ENCODE measurements at regions not wholly inside any gene's neighbourhood (a gene's known extent, or its start where the extent isn't known, plus 50 kb on each side); places are given as distances from the start of the nearest gene placed in this dataset.

DNA sequence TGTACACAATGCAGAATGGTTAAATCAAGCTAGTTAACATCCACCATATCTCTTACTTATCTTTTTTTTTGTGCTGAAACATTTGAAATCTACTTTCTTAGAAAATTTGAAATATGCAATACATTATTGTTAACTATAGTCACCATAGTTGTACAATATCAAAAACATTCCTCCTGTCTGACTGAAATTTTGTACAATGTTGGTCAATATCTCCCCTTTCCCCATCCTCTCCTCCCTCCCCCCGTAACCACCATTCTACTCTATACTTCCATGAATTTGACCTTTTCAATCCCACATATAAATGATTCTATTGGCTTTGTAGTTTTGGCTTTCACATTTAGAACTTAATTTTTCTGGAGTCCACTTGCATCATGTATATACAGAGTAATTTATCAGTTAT lies 63.5 kb upstream of the DCD start:
- Histone ChIP-seq H3K27ac (no peak overlapping the region), H3K4me3 (ENCODE audit: low read depth in 1 of 2, low read length in 1 of 2) (no peak overlapping the region), H3K36me3 (no peaks in the 10 kb centered on the region), H3K27me3 (no peaks in the 10 kb centered on the region), H3K9me3 (no peaks in the 10 kb centered on the region), H3K4me1 (ENCODE audit: control insufficient read depth in 1 of 2, insufficient read depth in 1 of 2, low read depth in 1 of 2, low read length in 1 of 2) (no peaks in the 10 kb centered on the region)
- TF ChIP-seq, protein P1, sequence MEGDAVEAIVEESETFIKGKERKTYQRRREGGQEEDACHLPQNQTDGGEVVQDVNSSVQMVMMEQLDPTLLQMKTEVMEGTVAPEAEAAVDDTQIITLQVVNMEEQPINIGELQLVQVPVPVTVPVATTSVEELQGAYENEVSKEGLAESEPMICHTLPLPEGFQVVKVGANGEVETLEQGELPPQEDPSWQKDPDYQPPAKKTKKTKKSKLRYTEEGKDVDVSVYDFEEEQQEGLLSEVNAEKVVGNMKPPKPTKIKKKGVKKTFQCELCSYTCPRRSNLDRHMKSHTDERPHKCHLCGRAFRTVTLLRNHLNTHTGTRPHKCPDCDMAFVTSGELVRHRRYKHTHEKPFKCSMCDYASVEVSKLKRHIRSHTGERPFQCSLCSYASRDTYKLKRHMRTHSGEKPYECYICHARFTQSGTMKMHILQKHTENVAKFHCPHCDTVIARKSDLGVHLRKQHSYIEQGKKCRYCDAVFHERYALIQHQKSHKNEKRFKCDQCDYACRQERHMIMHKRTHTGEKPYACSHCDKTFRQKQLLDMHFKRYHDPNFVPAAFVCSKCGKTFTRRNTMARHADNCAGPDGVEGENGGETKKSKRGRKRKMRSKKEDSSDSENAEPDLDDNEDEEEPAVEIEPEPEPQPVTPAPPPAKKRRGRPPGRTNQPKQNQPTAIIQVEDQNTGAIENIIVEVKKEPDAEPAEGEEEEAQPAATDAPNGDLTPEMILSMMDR (IDR thresholded peaks at IDR 0.05) = no peak

DNA sequence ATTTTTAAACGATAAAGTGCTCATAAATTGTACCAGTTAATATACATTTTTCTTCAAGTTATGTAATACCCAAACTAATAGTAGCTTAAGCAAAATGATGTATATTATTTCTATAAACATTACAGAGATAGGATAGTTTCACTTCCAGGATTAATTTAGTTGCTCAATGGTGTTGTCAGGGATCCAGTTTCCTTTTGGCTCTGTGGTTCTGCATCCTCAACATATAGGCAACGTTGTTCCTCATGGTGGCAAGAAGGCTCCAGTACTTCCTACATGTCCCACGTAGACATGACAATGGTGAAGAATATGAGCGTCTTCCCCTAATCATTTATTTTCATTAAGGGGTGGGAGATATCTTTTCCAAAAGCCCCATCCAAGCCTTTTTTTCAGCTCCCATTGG lies 60.7 kb upstream of the DCD start:
- Histone ChIP-seq H3K4me3 (ENCODE audit: low read depth in 1 of 2, low read length in 1 of 2) (no peak overlapping the region), H3K27me3 (no peaks in the 10 kb centered on the region), H3K9me3 (no peaks in the 10 kb centered on the region), H3K36me3 (no peaks in the 10 kb centered on the region), H3K4me1 (ENCODE audit: control insufficient read depth in 1 of 2, insufficient read depth in 1 of 2, low read depth in 1 of 2, low read length in 1 of 2) (no peaks in the 10 kb centered on the region), H3K27ac (no peak overlapping the region)
- TF ChIP-seq, protein P1 (IDR thresholded peaks at IDR 0.05) = no peak

DNA sequence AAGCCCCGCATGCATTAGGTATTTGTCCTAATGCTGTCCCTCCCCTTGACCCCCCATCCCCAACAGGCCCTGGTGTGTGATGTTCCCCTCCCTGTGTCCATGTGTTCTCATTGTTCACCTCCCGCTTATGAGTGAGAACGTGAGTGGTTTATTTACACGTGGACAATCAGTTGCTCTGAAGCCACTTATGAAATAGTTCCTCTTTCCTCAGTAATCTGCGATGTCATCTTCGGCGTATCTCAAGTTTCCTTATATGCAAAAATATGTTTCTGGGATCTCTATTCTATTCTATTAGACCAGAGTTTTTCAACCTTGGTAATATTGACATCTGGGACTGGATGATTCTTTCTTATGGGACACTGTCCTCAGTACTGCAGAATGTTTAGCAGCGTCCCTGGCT lies 56.0 kb upstream of the DCD start:
- Histone ChIP-seq H3K27ac (no peak overlapping the region), H3K9me3 (no peaks in the 10 kb centered on the region), H3K36me3 (no peaks in the 10 kb centered on the region), H3K27me3 (no peaks in the 10 kb centered on the region), H3K4me1 (ENCODE audit: control insufficient read depth in 1 of 2, insufficient read depth in 1 of 2, low read depth in 1 of 2, low read length in 1 of 2) (no peaks in the 10 kb centered on the region), H3K4me3 (ENCODE audit: low read depth in 1 of 2, low read length in 1 of 2) (no peak overlapping the region)
- TF ChIP-seq, protein P1 (IDR thresholded peaks at IDR 0.05) = no peak

DNA sequence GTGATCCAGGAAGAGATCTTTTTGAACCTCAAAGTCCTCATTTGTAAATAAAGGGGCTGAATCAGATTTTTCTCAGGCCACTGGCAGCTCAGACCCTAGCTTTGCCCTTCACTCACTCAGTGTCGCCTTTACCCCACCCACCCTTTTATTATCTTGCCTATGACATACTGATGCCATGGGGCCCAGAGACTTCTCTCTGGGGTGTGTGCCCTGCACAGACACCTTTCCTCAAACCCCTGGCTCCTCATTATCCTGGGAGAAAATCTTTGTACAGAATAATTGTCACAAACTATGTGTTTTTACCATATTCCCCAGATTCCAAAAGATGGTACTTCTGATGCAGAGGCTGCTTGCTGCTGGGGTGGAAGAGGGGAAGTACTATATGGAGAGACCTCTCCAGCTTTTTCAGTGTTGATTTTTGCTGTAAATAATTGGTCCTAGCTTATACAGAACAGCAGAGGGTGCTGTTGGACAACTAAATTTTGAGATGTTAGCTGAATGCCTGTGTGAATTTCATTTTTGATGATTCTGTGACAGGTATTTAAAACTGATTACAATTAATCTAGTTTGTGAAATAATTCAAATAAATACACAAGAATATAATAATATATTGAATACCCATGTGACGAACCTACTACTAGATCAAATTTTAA lies 53.9 kb upstream of the DCD start:
- Histone ChIP-seq H3K9me3 (no peaks in the 10 kb centered on the region), H3K4me1 (ENCODE audit: control insufficient read depth in 1 of 2, insufficient read depth in 1 of 2, low read depth in 1 of 2, low read length in 1 of 2) (no peaks in the 10 kb centered on the region), H3K36me3 (no peaks in the 10 kb centered on the region), H3K27ac (no peak overlapping the region), H3K27me3 (peaks cover under 1% of the 10 kb centered on the region), H3K4me3 (ENCODE audit: low read depth in 1 of 2, low read length in 1 of 2) (no peak overlapping the region)
- TF ChIP-seq, protein P1 (IDR thresholded peaks at IDR 0.05) = no peak

DNA sequence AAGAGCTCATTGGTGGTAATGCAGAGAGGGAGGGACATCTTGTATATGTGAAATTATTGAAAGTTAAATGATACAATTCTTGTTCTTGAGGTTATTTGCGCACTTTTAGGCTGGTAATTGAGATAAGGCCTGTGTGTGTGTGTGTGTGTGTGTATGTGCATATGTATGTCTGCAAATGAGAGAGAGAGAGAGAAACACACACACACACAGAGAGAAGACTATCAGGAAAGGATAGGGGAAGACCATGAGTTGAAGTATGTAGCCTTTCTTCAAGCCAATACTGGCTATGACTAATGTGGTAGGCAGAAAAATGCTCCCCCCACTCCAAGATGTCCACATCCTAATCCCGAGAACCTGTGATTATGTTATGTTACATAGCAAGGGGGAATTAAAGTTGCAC lies 52.7 kb upstream of the DCD start:
- Histone ChIP-seq H3K36me3 (no peaks in the 10 kb centered on the region), H3K4me3 (ENCODE audit: low read depth in 1 of 2, low read length in 1 of 2) (no peak overlapping the region), H3K4me1 (ENCODE audit: control insufficient read depth in 1 of 2, insufficient read depth in 1 of 2, low read depth in 1 of 2, low read length in 1 of 2) (no peaks in the 10 kb centered on the region), H3K27ac (no peak overlapping the region), H3K27me3 (peaks cover 13% of the 10 kb centered on the region), H3K9me3 (no peaks in the 10 kb centered on the region)
- TF ChIP-seq, protein P1 (IDR thresholded peaks at IDR 0.05) = no peak

All from neutrophil (primary cell).